ENCODE measurements at regions not wholly inside any gene's neighbourhood (a gene's known extent, or its start where the extent isn't known, plus 50 kb on each side); places are given as distances from the start of the nearest gene placed in this dataset.

DNA sequence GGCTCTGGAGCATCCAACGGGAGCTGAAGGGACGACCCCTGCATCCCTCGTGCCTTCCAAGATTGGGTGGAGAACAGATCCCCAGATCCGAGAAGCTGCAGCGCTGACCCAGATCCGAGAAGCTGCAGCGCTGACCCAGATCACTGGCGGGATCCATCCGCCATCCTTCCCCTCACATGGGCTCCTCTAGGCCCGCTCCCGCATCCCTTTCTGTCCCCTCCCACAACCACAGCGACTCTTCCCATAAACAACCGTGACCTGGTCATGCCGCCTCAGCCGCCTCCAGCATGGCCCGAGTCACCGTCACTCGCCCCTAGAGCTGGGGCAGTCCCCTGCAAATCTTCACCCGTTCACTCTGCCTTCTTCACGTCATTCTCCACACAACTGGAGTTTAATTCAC is 124.9 kb downstream of the UTP18 start:
- Histone ChIP-seq H3F3A (ENCODE audit: insufficient read depth, low read length) (no peaks in the 10 kb centered on the region), H3K79me2 (ENCODE audit: insufficient read depth, low read length) (no peaks in the 10 kb centered on the region), H3K9me2 (ENCODE audit: low read depth, low read length) (no peaks in the 10 kb centered on the region), H2AFZ (ENCODE audit: low read length) (no peak overlapping the region), H3K4me2 (ENCODE audit: low read length) (no peak overlapping the region), H3K27me3 (ENCODE audit: insufficient read depth, low read length) (no peaks in the 10 kb centered on the region), H3K9ac (ENCODE audit: low read length) (no peak overlapping the region), H3K27ac (ENCODE audit: low read depth, low read length, poor library complexity, severe bottlenecking) (no peak overlapping the region), H3K36me3 (ENCODE audit: insufficient read depth, low read length) (no peaks in the 10 kb centered on the region), H3K9me3 (ENCODE audit: low read length) (no peaks in the 10 kb centered on the region), H3K4me1 (ENCODE audit: insufficient read depth, low read length, severe bottlenecking) (no peaks in the 10 kb centered on the region), H3K4me3 (ENCODE audit: low read depth, low read length, poor library complexity, severe bottlenecking) (no peak overlapping the region), H4K20me1 (ENCODE audit: insufficient read depth, low read length) (no peaks in the 10 kb centered on the region)
- TF ChIP-seq, protein P1, sequence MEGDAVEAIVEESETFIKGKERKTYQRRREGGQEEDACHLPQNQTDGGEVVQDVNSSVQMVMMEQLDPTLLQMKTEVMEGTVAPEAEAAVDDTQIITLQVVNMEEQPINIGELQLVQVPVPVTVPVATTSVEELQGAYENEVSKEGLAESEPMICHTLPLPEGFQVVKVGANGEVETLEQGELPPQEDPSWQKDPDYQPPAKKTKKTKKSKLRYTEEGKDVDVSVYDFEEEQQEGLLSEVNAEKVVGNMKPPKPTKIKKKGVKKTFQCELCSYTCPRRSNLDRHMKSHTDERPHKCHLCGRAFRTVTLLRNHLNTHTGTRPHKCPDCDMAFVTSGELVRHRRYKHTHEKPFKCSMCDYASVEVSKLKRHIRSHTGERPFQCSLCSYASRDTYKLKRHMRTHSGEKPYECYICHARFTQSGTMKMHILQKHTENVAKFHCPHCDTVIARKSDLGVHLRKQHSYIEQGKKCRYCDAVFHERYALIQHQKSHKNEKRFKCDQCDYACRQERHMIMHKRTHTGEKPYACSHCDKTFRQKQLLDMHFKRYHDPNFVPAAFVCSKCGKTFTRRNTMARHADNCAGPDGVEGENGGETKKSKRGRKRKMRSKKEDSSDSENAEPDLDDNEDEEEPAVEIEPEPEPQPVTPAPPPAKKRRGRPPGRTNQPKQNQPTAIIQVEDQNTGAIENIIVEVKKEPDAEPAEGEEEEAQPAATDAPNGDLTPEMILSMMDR (IDR thresholded peaks at IDR 0.05; ENCODE audit: low read length) = no peak
- TF ChIP-seq EZH2 (IDR thresholded peaks at IDR 0.05; ENCODE audit: borderline replicate concordance, low read length) = no peak

DNA sequence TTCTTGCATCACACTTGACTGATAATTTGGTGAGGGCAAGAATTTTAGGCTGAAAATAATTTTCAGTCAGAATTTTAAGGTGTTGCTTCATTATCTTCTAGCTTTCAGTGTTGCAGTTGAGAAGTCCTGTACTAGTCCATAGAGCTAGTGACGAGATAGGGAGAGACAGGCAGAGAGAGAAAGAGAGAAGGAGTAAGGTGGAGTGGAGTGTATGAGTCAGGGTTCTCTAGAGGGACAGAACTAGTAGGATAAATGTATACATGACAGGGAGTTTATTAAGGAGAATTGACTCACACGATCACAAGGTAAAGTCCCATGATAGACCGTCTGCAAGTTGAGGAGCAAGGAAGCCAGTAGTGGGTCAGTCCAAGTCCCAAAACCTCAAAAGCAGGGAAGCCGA is 127.2 kb downstream of the UTP18 start:
- H3F3A ChIP-seq (ENCODE audit: insufficient read depth, low read length) = no peaks in the 10 kb centered on the region
- H3K9me3 ChIP-seq (ENCODE audit: low read length) = no peaks in the 10 kb centered on the region
- H3K79me2 ChIP-seq (ENCODE audit: insufficient read depth, low read length) = no peaks in the 10 kb centered on the region
- H3K4me3 ChIP-seq (ENCODE audit: low read depth, low read length, poor library complexity, severe bottlenecking) = no peak overlapping the region
- H2AFZ ChIP-seq (ENCODE audit: low read length) = no peak overlapping the region
- H3K4me2 ChIP-seq (ENCODE audit: low read length) = no peak overlapping the region
- no peaks in the 10 kb centered on the region for H3K4me1 ChIP-seq (ENCODE audit: insufficient read depth, low read length, severe bottlenecking)
- no peak overlapping the region for H3K9ac ChIP-seq (ENCODE audit: low read length)
- TF ChIP-seq, protein P1 (IDR thresholded peaks at IDR 0.05; ENCODE audit: low read length) = no peak
- H3K9me2 ChIP-seq (ENCODE audit: low read depth, low read length) = no peaks in the 10 kb centered on the region
- H3K36me3 ChIP-seq (ENCODE audit: insufficient read depth, low read length) = no peaks in the 10 kb centered on the region
- no peaks in the 10 kb centered on the region for H3K27me3 ChIP-seq (ENCODE audit: insufficient read depth, low read length)
- H4K20me1 ChIP-seq (ENCODE audit: insufficient read depth, low read length) = no peaks in the 10 kb centered on the region
- H3K27ac ChIP-seq (ENCODE audit: low read depth, low read length, poor library complexity, severe bottlenecking) = no peak overlapping the region

- no peak overlapping the region for H3K4me2 ChIP-seq (ENCODE audit: low read length)
- no peaks in the 10 kb centered on the region for H3K9me2 ChIP-seq (ENCODE audit: low read depth, low read length)
- no peak overlapping the region for H3K9ac ChIP-seq (ENCODE audit: low read length)
- H3K27ac ChIP-seq (ENCODE audit: low read depth, low read length, poor library complexity, severe bottlenecking) = no peak overlapping the region
- H3F3A ChIP-seq (ENCODE audit: insufficient read depth, low read length) = no peaks in the 10 kb centered on the region
- no peak overlapping the region for H3K4me3 ChIP-seq (ENCODE audit: low read depth, low read length, poor library complexity, severe bottlenecking)
- no peaks in the 10 kb centered on the region for H3K36me3 ChIP-seq (ENCODE audit: insufficient read depth, low read length)
- no peak overlapping the region for H2AFZ ChIP-seq (ENCODE audit: low read length)
- no peaks in the 10 kb centered on the region for H3K27me3 ChIP-seq (ENCODE audit: insufficient read depth, low read length)
- no peaks in the 10 kb centered on the region for H3K79me2 ChIP-seq (ENCODE audit: insufficient read depth, low read length)
- no peak for TF ChIP-seq EZH2 (IDR thresholded peaks at IDR 0.05; ENCODE audit: borderline replicate concordance, low read length)
- TF ChIP-seq, protein P1 (IDR thresholded peaks at IDR 0.05; ENCODE audit: low read length) = no peak
- no peaks in the 10 kb centered on the region for H3K4me1 ChIP-seq (ENCODE audit: insufficient read depth, low read length, severe bottlenecking)
- no peaks in the 10 kb centered on the region for H4K20me1 ChIP-seq (ENCODE audit: insufficient read depth, low read length)
- no peaks in the 10 kb centered on the region for H3K9me3 ChIP-seq (ENCODE audit: low read length)
Measured at GRCh38 chr17:51387986-51388385, 127.6 kb downstream of the UTP18 start.
